GM18858 (cell line): ENCODE measurements at regions not wholly inside any gene's neighbourhood (a gene's known extent, or its start where the extent isn't known, plus 50 kb on each side); places are given as distances from the start of the nearest gene placed in this dataset.

Experiments used
- ATAC-seq: cut with Tn5 transposase; IDR thresholded peaks from one replicate; pipeline ENCODE4 v1.9.1; 2021; ENCODE audit not compliant: unreplicated experiment

DNA sequence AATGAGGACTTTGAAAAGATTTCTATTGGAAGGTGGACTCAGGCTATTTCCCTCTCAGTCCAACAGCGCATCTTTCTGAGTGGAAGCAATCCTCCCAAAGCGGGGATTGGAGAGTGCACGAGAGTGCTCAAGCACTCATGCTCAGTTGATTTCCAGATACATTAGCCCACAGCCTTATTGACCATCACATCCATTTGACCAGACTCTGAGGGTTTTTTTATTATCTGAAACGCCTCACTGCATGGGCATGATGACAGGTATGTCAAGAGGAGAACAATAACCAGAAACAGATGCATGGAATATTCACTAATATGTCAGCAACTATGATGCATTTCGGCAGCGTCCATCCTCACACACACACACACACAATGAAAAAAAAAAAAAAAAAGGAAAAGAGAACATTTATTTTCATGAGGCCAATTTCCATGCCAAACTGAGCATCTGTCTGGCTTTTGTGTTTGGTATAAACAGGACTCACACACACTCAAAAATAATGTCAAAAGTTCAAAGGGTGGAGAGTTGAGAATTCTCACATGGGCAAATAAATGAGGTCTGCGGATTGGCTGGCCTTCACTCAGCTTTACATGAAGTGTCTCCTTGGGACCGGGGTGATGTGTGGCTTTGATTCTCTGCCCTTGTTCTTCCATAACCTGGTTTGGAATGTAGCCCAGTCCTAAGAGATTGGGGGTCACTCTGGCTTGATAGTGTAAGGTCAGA is 371.6 kb downstream of the MCTP2 start:
- ATAC-seq, result no peak

- no peak for ATAC-seq
Observed at GRCh38 chr15:94606286-94606685, 374.9 kb downstream of the MCTP2 start.

GRCh38 chr15:94607176-94607654 is 375.9 kb downstream of the MCTP2 start:
- ATAC-seq, result no peak

DNA sequence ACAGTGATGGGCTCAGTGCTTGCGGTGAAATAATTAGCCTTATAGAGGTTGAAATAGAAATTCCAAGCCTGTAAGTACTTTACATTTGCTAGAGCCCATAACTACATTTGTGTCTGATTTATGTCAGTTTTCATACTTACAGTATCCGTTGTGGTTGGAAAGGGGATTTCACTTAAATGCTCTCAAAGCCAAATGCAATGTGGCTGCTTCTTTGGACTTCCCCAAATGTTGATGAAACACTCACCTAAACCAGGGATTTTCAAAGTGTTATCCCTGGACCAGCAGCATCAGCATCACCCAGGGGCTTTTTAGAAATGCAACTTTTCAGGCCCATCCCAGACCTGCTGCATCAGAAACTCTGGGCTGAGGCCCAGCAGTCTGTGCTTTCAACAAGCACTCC is 378.7 kb downstream of the MCTP2 start:
- peak; percentile 87 for ATAC-seq

GRCh38 chr15:94610485-94610884 is 379.1 kb downstream of the MCTP2 start:
- ATAC-seq, result no peak

DNA sequence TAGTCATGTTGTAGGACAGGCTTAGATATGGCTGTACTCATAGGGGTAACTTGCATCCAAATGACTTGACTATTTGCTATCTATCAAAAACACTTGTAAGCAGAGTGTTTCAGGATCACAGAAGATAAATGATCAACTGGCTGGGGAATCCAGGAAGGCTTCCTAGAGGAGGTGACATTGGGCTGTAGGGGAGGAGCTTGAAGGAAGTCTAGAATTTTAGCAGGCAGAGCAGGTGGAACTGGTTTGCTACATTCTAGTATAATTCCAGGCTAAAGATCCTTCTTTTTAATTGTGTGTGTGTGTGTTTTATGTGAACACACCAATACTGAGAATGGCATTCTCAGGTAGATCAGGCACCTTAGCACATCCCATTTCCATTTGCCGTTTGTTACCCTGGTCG is 380.3 kb downstream of the MCTP2 start:
- no peak for ATAC-seq

- no peak for ATAC-seq
Observed at GRCh38 chr15:94615688-94616087, 384.3 kb downstream of the MCTP2 start.

DNA sequence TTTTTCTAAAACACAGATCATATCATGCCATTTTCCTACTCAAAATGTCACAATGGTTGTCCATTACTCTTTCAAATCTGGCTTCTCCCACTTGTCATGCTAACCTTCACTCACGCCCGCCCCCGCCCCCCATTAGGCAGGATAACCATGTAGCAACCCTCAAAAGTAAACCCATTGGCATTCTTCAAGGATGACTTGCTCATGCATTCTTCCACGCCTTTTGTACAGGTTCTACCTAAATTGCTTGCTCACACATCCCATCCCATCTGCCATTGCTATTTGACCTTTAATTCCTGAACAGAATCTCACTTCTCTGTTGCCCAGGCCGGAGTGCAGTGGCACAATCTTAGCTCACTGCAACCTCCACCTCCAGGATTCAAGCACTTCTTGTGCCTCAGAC is 389.3 kb downstream of the MCTP2 start:
- no peak for ATAC-seq

DNA sequence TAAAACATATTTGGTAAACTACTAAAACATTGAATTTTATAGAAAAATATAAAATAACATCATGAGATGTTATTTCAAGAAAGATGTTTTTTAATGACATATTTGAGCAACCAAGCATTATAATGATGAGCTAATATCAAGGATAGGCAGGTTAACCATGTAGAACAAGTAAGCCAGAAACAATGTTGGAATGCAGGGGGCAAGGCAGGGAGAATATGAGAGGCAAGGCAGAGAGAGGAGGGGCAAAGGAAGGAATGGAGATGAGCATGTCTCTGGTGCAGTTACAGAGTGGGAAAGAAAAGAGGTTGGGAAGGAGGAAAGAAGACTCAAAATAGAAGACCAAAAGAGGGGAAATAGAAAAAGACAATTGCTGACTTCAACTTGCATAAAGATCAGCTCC is 390.4 kb downstream of the MCTP2 start:
- no peak for ATAC-seq

DNA sequence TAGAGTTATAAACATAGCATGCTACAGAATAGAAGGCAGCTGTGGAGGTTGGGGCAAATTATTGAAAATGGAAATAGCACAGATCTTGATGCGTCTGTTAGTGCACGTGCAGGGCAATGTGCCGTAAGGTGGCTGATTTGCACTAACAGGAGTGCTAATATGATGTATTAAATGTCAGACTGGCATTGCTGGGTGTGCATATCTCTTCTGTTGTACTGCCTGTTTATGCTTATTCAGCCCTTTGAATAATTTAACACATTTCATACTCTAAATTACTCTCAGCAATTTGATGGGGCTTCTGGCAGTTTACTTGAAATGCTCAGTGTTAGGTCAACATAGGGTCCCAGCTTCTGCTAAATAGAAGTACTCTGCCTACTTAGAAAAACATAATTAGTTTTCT is 395.6 kb downstream of the MCTP2 start:
- ATAC-seq, result no peak

DNA sequence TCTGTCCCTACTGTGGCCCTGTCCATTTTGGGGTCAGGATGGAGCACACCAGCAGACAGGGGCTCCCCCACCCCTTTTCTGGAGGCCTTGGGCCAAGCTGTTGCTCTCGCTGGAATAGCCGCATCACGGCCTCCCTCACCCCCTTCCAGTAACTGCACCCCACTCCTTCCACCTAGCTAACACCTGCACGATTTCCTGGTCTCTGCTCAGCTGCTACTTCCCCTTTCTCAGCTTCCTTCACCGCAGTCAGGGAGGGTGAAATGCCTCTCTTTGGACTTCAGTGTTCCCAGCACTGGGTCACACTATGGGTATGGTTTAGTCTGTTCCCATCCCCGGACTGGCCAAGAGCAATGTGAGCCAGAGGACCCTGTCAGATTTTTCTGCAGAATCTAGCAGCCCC is 400.2 kb downstream of the MCTP2 start:
- peak; percentile 92 for ATAC-seq

- ATAC-seq, result no peak
Observed at GRCh38 chr15:94638183-94638582, 406.8 kb downstream of the MCTP2 start.

- ATAC-seq, result no peak
Observed at GRCh38 chr15:94639701-94640100, 408.3 kb downstream of the MCTP2 start.

- ATAC-seq, result no peak
Observed at GRCh38 chr15:94644433-94644832, 413.1 kb downstream of the MCTP2 start.

GRCh38 chr15:94653071-94653470 is 421.7 kb downstream of the MCTP2 start:
- no peak for ATAC-seq

DNA sequence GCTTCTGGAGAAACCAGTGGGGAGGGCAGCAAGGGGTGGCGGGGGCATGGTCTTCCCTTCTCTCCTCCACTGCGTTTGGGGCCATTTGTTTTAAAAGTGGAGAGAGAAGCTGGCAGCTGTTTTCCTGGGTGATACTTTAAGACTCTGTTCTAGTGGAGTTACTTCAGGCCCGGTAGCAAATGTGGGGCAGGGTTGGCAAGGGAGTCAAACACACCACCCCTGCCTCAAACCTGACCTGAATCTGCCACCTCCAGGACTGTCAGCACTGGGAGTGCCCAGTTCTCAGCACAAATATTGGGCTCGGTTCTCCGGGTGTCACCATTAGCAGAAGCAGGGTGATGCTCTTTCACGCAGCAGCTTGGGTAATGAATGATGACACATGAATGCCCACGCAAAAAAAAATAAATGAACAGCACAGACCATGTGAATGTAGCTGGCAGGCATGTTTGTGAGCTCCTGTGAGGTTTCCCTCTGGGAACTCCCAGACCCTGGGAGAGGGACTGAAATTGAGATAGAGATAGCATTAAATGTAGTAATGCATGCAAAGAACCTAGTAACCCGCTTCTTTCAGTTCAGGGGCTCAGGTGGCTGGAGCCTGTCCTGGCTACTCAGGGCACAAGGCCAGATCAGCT is 424.0 kb downstream of the MCTP2 start:
- ATAC-seq, result no peak

DNA sequence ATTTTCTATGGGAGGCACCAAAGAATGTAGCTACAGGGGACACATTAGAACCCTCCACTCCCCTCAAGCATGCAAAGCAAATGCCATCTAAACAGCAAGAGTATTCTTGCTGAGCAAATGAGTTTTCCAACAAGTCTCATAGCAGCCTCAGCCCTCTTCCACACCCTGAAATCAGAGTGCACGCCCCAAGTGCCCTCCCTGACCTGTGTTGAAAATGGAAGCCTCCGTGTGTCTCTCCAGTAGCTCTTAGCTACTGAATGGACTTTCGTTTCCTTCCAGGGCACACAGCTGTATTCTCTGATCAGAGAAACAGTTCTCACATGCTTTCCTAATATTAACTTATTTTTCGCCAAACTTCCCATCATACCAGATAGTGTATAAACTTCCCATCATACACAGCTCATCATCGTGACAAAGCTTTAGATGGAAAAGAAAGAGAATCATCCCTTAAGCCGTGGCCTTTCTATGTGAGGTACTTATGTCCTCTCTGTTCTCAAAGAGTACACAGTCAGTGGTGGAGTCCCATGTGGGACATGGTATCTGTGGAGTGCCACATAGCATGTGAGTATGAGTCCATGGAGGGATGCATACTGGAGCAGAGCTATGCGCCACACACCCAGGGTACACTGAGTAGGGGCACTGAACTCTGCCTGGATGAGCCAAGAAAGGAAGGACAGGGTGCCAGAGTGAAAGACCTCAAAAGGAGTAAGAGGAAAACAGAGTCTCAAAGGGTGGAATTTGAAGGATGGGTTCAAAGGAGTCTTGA is 434.5 kb downstream of the MCTP2 start:
- no peak for ATAC-seq

- ATAC-seq, result no peak
Observed at GRCh38 chr15:94666553-94666952, 435.2 kb downstream of the MCTP2 start.

DNA sequence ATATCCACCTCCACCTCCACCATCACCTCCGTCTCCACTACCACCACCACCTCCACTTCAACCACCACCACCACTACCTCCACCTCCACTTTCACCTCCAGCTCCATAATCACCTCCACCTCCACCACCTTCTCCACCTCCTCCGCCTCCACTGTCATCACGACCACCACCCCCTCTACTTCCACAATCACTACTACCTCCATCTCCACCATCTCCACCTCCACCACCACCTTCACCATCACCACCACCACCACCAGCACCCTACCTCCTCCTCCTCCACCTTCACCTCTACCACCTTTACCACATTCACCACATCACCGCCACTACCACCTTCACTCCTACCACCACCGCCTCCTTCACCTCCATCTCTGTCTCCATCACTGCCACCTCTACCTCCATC is 435.7 kb downstream of the MCTP2 start:
- ATAC-seq, result no peak

GRCh38 chr15:94670438-94671034 is 439.2 kb downstream of the MCTP2 start:
- ATAC-seq, result no peak

GRCh38 chr15:94671858-94672532 is 440.6 kb downstream of the MCTP2 start:
- ATAC-seq, result no peak
